Liver (tissue), 8 donors: ENCODE measurements at regions not wholly inside any gene's neighbourhood (a gene's known extent, or its start where the extent isn't known, plus 50 kb on each side); places are given as distances from the start of the nearest gene placed in this dataset.

Experiments used
- DNase-seq: peaks from one replicate; pipeline ENCODE4 v3.0.0-alpha.2; 2017; ENCODE audit warnings: low spot score
- H3K27ac ChIP-seq, 2 donors: one replicate each; pipeline ENCODE4 v1.7.0; 2013; ENCODE audit warnings: inconsistent platforms in 2 of 2, low read length in 2 of 2, control low read depth in 1 of 2, low read depth in 1 of 2, mild to moderate bottlenecking in 1 of 2
- H3K27me3 ChIP-seq, 4 donors: one replicate each; pipeline versions ENCODE4 v1.6.1 to v1.7.0; 2013; ENCODE audit warnings: low read length in 3 of 4, inconsistent platforms in 1 of 4, mild to moderate bottlenecking in 1 of 4, moderate library complexity in 1 of 4; ENCODE audit not compliant: control insufficient read depth in 4 of 4, insufficient read depth in 4 of 4
- H3K36me3 ChIP-seq, 4 donors: one replicate each; pipeline versions ENCODE4 v1.6.1 to v1.7.0; 2013; ENCODE audit warnings: low read length in 3 of 4, mild to moderate bottlenecking in 3 of 4, low read depth in 1 of 4, moderate library complexity in 1 of 4; ENCODE audit not compliant: control insufficient read depth in 4 of 4, insufficient read depth in 3 of 4
- H3K4me1 ChIP-seq, 4 donors: one replicate each; pipeline versions ENCODE4 v1.6.1 to v1.7.0; 2013; ENCODE audit warnings: low read length in 3 of 4, mild to moderate bottlenecking in 3 of 4, moderate library complexity in 1 of 4; ENCODE audit not compliant: control insufficient read depth in 4 of 4, insufficient read depth in 4 of 4
- H3K4me3 ChIP-seq, 3 donors: one replicate each; pipeline versions ENCODE4 v1.6.1 to v1.7.0; 2013; ENCODE audit warnings: low read length in 3 of 3, control low read depth in 1 of 3, low read depth in 1 of 3, mild to moderate bottlenecking in 1 of 3
- H3K9ac ChIP-seq, 2 donors: one replicate each; pipeline ENCODE4 v1.7.0; 2013; ENCODE audit warnings: low read length in 2 of 2, mild to moderate bottlenecking in 2 of 2, moderate library complexity in 2 of 2, control low read depth in 1 of 2, low read depth in 1 of 2
- H3K9me3 ChIP-seq, 4 donors: one replicate each; pipeline versions ENCODE4 v1.6.1 to v1.7.0; 2013; ENCODE audit warnings: low read length in 3 of 4; ENCODE audit not compliant: control insufficient read depth in 4 of 4
- ATF3 ChIP-seq: IDR thresholded peaks from 2 replicates; pipeline ENCODE4 v1.6.1; 2016; ENCODE audit warnings: antibody characterized with exemption
- CTCF ChIP-seq: fragments of 150-350 bp; IDR thresholded peaks from 2 replicates; pipeline ENCODE4 v1.5.1; 2017; ENCODE audit warnings: improper control_type of control experiment, low read depth, low read length; ENCODE audit not compliant: missing input control
- EGR1 ChIP-seq, 2 donors: IDR thresholded peaks; 2 replicates each; pipeline ENCODE4 v1.6.1; 2016 to 2018; ENCODE audit warnings: antibody characterized with exemption in 2 of 2, low read depth in 2 of 2
- FOXA1 ChIP-seq: IDR thresholded peaks from 2 replicates; pipeline ENCODE4 v1.6.1; 2016; ENCODE audit warnings: antibody characterized with exemption
- FOXA2 ChIP-seq: IDR thresholded peaks from 2 replicates; pipeline ENCODE4 v1.6.1; 2016; ENCODE audit warnings: antibody characterized with exemption
- GABPA ChIP-seq, 2 donors: IDR thresholded peaks in 1 of 2; conservative IDR thresholded peaks in 1 of 2; 2 replicates each; pipeline ENCODE4 v1.6.1; 2016; ENCODE audit warnings: antibody characterized with exemption in 2 of 2, mild to moderate bottlenecking in 1 of 2, moderate library complexity in 1 of 2
- HNF4A ChIP-seq, 2 donors: conservative IDR thresholded peaks; 2 replicates each; pipeline ENCODE4 v1.6.1; 2016; ENCODE audit warnings: antibody characterized with exemption in 2 of 2, mild to moderate bottlenecking in 2 of 2
- HNF4G ChIP-seq: IDR thresholded peaks from 2 replicates; pipeline ENCODE4 v1.6.1; 2016; ENCODE audit warnings: antibody characterized with exemption
- JUND ChIP-seq, 2 donors: IDR thresholded peaks; 2 replicates each; pipeline ENCODE4 v1.6.1; 2016; ENCODE audit warnings: antibody characterized with exemption in 2 of 2
- MAX ChIP-seq: IDR thresholded peaks from 2 replicates; pipeline ENCODE4 v1.6.1; 2016; ENCODE audit warnings: antibody characterized with exemption
- NR2F2 ChIP-seq: IDR thresholded peaks from 2 replicates; pipeline ENCODE4 v1.6.1; 2016; ENCODE audit warnings: antibody characterized with exemption
- RAD21 ChIP-seq, 2 donors: IDR thresholded peaks; 2 replicates each; pipeline ENCODE4 v1.6.1; 2016; ENCODE audit warnings: antibody characterized with exemption in 2 of 2, mild to moderate bottlenecking in 2 of 2
- REST ChIP-seq: IDR thresholded peaks from 2 replicates; pipeline ENCODE4 v1.6.1; 2016; ENCODE audit warnings: antibody characterized with exemption, mild to moderate bottlenecking
- RXRA ChIP-seq, 2 donors: IDR thresholded peaks; 2 replicates each; pipeline ENCODE4 v1.6.1; 2017 to 2018; ENCODE audit warnings: antibody characterized with exemption in 2 of 2, mild to moderate bottlenecking in 1 of 2
- SP1 ChIP-seq: IDR thresholded peaks from 2 replicates; pipeline ENCODE4 v1.6.1; 2018; ENCODE audit warnings: antibody characterized with exemption, mild to moderate bottlenecking
- TAF1 ChIP-seq: conservative IDR thresholded peaks from 2 replicates; pipeline ENCODE4 v1.6.1; 2016; ENCODE audit warnings: antibody characterized with exemption, mild to moderate bottlenecking
- YY1 ChIP-seq: IDR thresholded peaks from 2 replicates; pipeline ENCODE4 v1.6.1; 2016; ENCODE audit warnings: antibody characterized with exemption, mild to moderate bottlenecking
- ZBTB33 ChIP-seq: IDR thresholded peaks from 2 replicates; pipeline ENCODE4 v1.6.1; 2016; ENCODE audit warnings: antibody characterized with exemption
- WGBS: extraction: QIAGEN DNeasy Blood & Tissue Kit; methylation state at CpG from one replicate; pipeline ENCODE4 v1.1.7; 2013; 5-methylcytosine and 5-hydroxymethylcytosine counted together
- donor health status: healthy.
- donor health status: healthy.
- donor health status: healthy.
- donor health status: healthy.
- donor health status: healthy.

- H3K27me3 ChIP-seq = no peaks in the 10 kb centered on the region
- H3K4me1 ChIP-seq = no peaks in the 10 kb centered on the region
- H3K4me3 ChIP-seq = no peak overlapping the region
- H3K27ac ChIP-seq = no peak overlapping the region
- 56% methylated on average over 4 of the region's 4 CpGs for WGBS
- H3K9me3 ChIP-seq = no peaks in the 10 kb centered on the region
- TF ChIP-seq FOXA1 (no peak), HNF4A (conservative IDR thresholded peaks at IDR 0.05) (no peak), RXRA (IDR thresholded peaks at IDR 0.05) (no peak), GABPA (IDR thresholded peaks at IDR 0.05 in 1 of 2, conservative IDR thresholded peaks at IDR 0.05 in 1 of 2) (no peak), ATF3 (no peak), JUND (IDR thresholded peaks at IDR 0.05) (no peak), REST (no peak), FOXA2 (no peak), YY1 (no peak), SP1 (no peak), RAD21 (IDR thresholded peaks at IDR 0.05) (no peak), EGR1 (IDR thresholded peaks at IDR 0.05; ENCODE audit: low read depth in 2 of 2) (no peak), ZBTB33 (no peak), HNF4G (no peak), CTCF (no peak), TAF1 (no peak), NR2F2 (no peak), MAX (no peak)
- DNase-seq = no peak
- H3K36me3 ChIP-seq = no peaks in the 10 kb centered on the region
- no peak overlapping the region for H3K9ac ChIP-seq
Observed at GRCh38 chr18:43827311-43827710, 550.0 kb upstream of the SYT4 start.

GRCh38 chr18:43830303-43830702 lies 553.0 kb upstream of the SYT4 start:
- Histone ChIP-seq H3K4me3 (no peak overlapping the region), H3K9ac (no peak overlapping the region), H3K4me1 (no peaks in the 10 kb centered on the region), H3K27me3 (no peaks in the 10 kb centered on the region), H3K27ac (no peak overlapping the region), H3K9me3 (no peaks in the 10 kb centered on the region), H3K36me3 (no peaks in the 10 kb centered on the region)
- no peak for DNase-seq
- 74% methylated on average over 1 of the region's 1 CpG for WGBS
- TF ChIP-seq RAD21 (IDR thresholded peaks at IDR 0.05) = no peak
- TF ChIP-seq FOXA1 = no peak
- no peak for TF ChIP-seq HNF4G
- TF ChIP-seq HNF4A (conservative IDR thresholded peaks at IDR 0.05) = no peak
- no peak for TF ChIP-seq ZBTB33
- no peak for TF ChIP-seq JUND (IDR thresholded peaks at IDR 0.05)
- no peak for TF ChIP-seq ATF3
- TF ChIP-seq RXRA (IDR thresholded peaks at IDR 0.05) = no peak
- no peak for TF ChIP-seq MAX
- no peak for TF ChIP-seq EGR1 (IDR thresholded peaks at IDR 0.05; ENCODE audit: low read depth in 2 of 2)
- no peak for TF ChIP-seq GABPA (IDR thresholded peaks at IDR 0.05 in 1 of 2, conservative IDR thresholded peaks at IDR 0.05 in 1 of 2)
